Endothelial cell (in vitro differentiated cells): ENCODE measurements at regions not wholly inside any gene's neighbourhood (a gene's known extent, or its start where the extent isn't known, plus 50 kb on each side); places are given as distances from the start of the nearest gene placed in this dataset.

Experiments used
- DNase-seq: peaks from one replicate; pipeline ENCODE4 v3.0.0; 2021; ENCODE audit warnings: low spot score
- H3K27ac Mint-ChIP-seq: one replicate; pipeline ENCODE4 v1.8.0; 2021; ENCODE audit warnings: mixed read lengths, inconsistent platforms; ENCODE audit not compliant: unreplicated experiment
- H3K27me3 Mint-ChIP-seq: one replicate; pipeline ENCODE4 v1.8.0; 2021; ENCODE audit warnings: mild to moderate bottlenecking, moderate library complexity, mixed read lengths, inconsistent platforms; ENCODE audit not compliant: unreplicated experiment
- H3K36me3 Mint-ChIP-seq: one replicate; pipeline ENCODE4 v1.8.0; 2021; ENCODE audit warnings: mild to moderate bottlenecking, low read depth, mixed read lengths, inconsistent platforms; ENCODE audit not compliant: unreplicated experiment
- H3K4me1 Mint-ChIP-seq: one replicate; pipeline ENCODE4 v1.8.0; 2021; ENCODE audit warnings: mild to moderate bottlenecking, mixed read lengths, inconsistent platforms; ENCODE audit not compliant: unreplicated experiment
- H3K4me3 Mint-ChIP-seq: one replicate; pipeline ENCODE4 v1.8.0; 2021; ENCODE audit warnings: mild to moderate bottlenecking, mixed read lengths, inconsistent platforms; ENCODE audit not compliant: unreplicated experiment
- H3K9me3 Mint-ChIP-seq: one replicate; pipeline ENCODE4 v1.8.0; 2021; ENCODE audit warnings: mixed read lengths, inconsistent platforms; ENCODE audit not compliant: unreplicated experiment
- TF ChIP-seq, protein P1 (sequence below): fragments of 200-600 bp; sonication (generic); IDR thresholded peaks from one replicate; pipeline ENCODE4 v1.5.0; 2021; ENCODE audit warnings: antibody characterized with exemption; ENCODE audit not compliant: unreplicated experiment

GRCh38 chr4:159515314-159516025, 412.6 kb downstream of the RAPGEF2 start:
- H3K4me3 Mint-ChIP-seq, result no peak overlapping the region
- no peaks in the 10 kb centered on the region for H3K9me3 Mint-ChIP-seq
- DNase-seq, result no peak
- H3K36me3 Mint-ChIP-seq, result no peaks in the 10 kb centered on the region
- peaks cover 5% of the 10 kb centered on the region for H3K4me1 Mint-ChIP-seq
- H3K27me3 Mint-ChIP-seq, result no peaks in the 10 kb centered on the region
- no peak overlapping the region for H3K27ac Mint-ChIP-seq
- TF ChIP-seq, protein P1, sequence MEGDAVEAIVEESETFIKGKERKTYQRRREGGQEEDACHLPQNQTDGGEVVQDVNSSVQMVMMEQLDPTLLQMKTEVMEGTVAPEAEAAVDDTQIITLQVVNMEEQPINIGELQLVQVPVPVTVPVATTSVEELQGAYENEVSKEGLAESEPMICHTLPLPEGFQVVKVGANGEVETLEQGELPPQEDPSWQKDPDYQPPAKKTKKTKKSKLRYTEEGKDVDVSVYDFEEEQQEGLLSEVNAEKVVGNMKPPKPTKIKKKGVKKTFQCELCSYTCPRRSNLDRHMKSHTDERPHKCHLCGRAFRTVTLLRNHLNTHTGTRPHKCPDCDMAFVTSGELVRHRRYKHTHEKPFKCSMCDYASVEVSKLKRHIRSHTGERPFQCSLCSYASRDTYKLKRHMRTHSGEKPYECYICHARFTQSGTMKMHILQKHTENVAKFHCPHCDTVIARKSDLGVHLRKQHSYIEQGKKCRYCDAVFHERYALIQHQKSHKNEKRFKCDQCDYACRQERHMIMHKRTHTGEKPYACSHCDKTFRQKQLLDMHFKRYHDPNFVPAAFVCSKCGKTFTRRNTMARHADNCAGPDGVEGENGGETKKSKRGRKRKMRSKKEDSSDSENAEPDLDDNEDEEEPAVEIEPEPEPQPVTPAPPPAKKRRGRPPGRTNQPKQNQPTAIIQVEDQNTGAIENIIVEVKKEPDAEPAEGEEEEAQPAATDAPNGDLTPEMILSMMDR, result no peak

GRCh38 chr4:159516556-159517140, 413.8 kb downstream of the RAPGEF2 start:
- H3K27ac Mint-ChIP-seq, result no peak overlapping the region
- H3K27me3 Mint-ChIP-seq, result no peaks in the 10 kb centered on the region
- H3K9me3 Mint-ChIP-seq, result no peaks in the 10 kb centered on the region
- peaks cover 5% of the 10 kb centered on the region for H3K4me1 Mint-ChIP-seq
- H3K36me3 Mint-ChIP-seq, result no peaks in the 10 kb centered on the region
- H3K4me3 Mint-ChIP-seq, result no peak overlapping the region
- DNase-seq, result no peak
- TF ChIP-seq, protein P1, result no peak

- DNase-seq, result no peak
- peaks cover 5% of the 10 kb centered on the region for H3K9me3 Mint-ChIP-seq
- peaks cover 4% of the 10 kb centered on the region for H3K36me3 Mint-ChIP-seq
- TF ChIP-seq, protein P1, result no peak
- peaks cover 5% of the 10 kb centered on the region for H3K4me1 Mint-ChIP-seq
- H3K27me3 Mint-ChIP-seq, result no peaks in the 10 kb centered on the region
- no peak overlapping the region for H3K27ac Mint-ChIP-seq
- no peak overlapping the region for H3K4me3 Mint-ChIP-seq
Observed at GRCh38 chr4:159520074-159520473, 417.2 kb downstream of the RAPGEF2 start.

DNA sequence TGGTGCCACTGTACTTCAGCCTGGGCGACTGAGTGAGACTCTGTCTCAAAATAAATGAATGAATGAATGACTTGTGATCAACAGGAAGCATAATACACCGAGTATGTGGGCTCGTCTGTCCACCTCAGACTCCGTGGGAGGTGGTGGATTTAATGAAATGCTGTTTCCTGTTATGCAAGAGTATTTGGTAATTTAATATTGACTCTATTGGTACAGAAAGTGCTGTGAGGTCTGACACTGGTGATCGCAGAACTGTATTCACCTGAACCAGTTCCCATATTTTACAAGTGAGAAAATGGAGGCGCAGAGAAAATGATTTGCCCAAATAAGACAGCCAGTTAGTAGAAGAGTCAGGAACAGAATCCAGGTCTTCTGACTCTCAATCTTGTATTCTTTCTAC, 423.3 kb downstream of the RAPGEF2 start:
- no peak for DNase-seq
- H3K27ac Mint-ChIP-seq, result no peak overlapping the region

GRCh38 chr4:159534655-159535054, 431.8 kb downstream of the RAPGEF2 start:
- no peak overlapping the region for H3K27ac Mint-ChIP-seq
- no peaks in the 10 kb centered on the region for H3K4me1 Mint-ChIP-seq
- no peak for DNase-seq
- H3K9me3 Mint-ChIP-seq, result no peaks in the 10 kb centered on the region
- no peak overlapping the region for H3K4me3 Mint-ChIP-seq
- TF ChIP-seq, protein P1, result no peak
- no peaks in the 10 kb centered on the region for H3K36me3 Mint-ChIP-seq
- H3K27me3 Mint-ChIP-seq, result no peaks in the 10 kb centered on the region

More for the DNA sequence above, 423.3 kb downstream of the RAPGEF2 start:
- H3K4me3 Mint-ChIP-seq, result no peak overlapping the region
- H3K9me3 Mint-ChIP-seq, result peaks cover 5% of the 10 kb centered on the region
- TF ChIP-seq, protein P1, result no peak
- H3K36me3 Mint-ChIP-seq, result peaks cover 4% of the 10 kb centered on the region
- no peaks in the 10 kb centered on the region for H3K4me1 Mint-ChIP-seq
- H3K27me3 Mint-ChIP-seq, result no peaks in the 10 kb centered on the region
